Spleen (tissue), 7 donors: ENCODE measurements at regions not wholly inside any gene's neighbourhood (a gene's known extent, or its start where the extent isn't known, plus 50 kb on each side); places are given as distances from the start of the nearest gene placed in this dataset.

Experiments used
- CTCF ChIP-seq, 11 experiments: fragments of 200-600 bp in 7 of 11; fragments of 450-650 bp in 4 of 11; sonication (generic) in 4 of 11; IDR thresholded peaks in 8 of 11; conservative IDR thresholded peaks in 3 of 11; 1 replicate in 7 of 11; 2 replicates in 4 of 11; pipeline versions ENCODE4 v1.4.0 to v1.8.0; 2016 to 2021; ENCODE audit warnings: antibody characterized with exemption in 11 of 11, inconsistent platforms in 4 of 11, mild to moderate bottlenecking in 1 of 11
- POLR2A ChIP-seq, 3 donors: fragments of 450-650 bp; IDR thresholded peaks; one replicate each; pipeline ENCODE4 v1.5.1; 2017; ENCODE audit warnings: antibody characterized with exemption in 3 of 3, mild to moderate bottlenecking in 1 of 3
- POLR2AphosphoS5 ChIP-seq, 3 donors: sonication (generic); formaldehyde crosslinking; IDR thresholded peaks; one replicate each; pipeline ENCODE4 v1.5.1; 2017; ENCODE audit warnings: antibody characterized with exemption in 3 of 3
- donor health status: DM: no; HTN: no; CAD: no; lungs with moderate emphysema.
- donor health status: DM: no; HTN: no; CAD: no.
- donor health status: DM: no; HTN: no; CAD: no.

- no peak for TF ChIP-seq POLR2AphosphoS5 (IDR thresholded peaks at IDR 0.05)
- no peak for TF ChIP-seq CTCF (IDR thresholded peaks at IDR 0.05 in 8 of 11, conservative IDR thresholded peaks at IDR 0.05 in 3 of 11)
- no peak for TF ChIP-seq POLR2A (IDR thresholded peaks at IDR 0.05)
Measured at GRCh38 chr2:240336820-240337427, 98.5 kb upstream of the GPC1 start.
